PC-3 (cell line): ENCODE measurements at regions not wholly inside any gene's neighbourhood (a gene's known extent, or its start where the extent isn't known, plus 50 kb on each side); places are given as distances from the start of the nearest gene placed in this dataset.

Source experiments
- CTCF ChIP-seq: fragments of 300-600 bp; sonication (generic); conservative IDR thresholded peaks from 2 replicates; pipeline ENCODE4 v1.5.1; 2017; ENCODE audit warnings: antibody characterized with exemption, low read depth, mild to moderate bottlenecking, low read length
- EZH2 ChIP-seq: fragments of 300-600 bp; sonication (generic); IDR thresholded peaks from one replicate; pipeline ENCODE4 v1.6.1; 2017; ENCODE audit warnings: antibody characterized with exemption, mild to moderate bottlenecking, low read length; ENCODE audit not compliant: unreplicated experiment

GRCh38 chr10:28207799-28208198 is 95.1 kb downstream of the MPP7 start:
- TF ChIP-seq EZH2 (no peak), CTCF (no peak)
